CD4-positive, alpha-beta T cell (primary cell): ENCODE measurements at regions not wholly inside any gene's neighbourhood (a gene's known extent, or its start where the extent isn't known, plus 50 kb on each side); places are given as distances from the start of the nearest gene placed in this dataset.

Source experiments
- ATAC-seq: fragments of 200-7000 bp; cut with Tn5 transposase; one replicate; pipeline ENCODE4 v1.10.0; 2022; ENCODE audit warnings: mild to moderate bottlenecking; ENCODE audit not compliant: poor library complexity
- CTCF ChIA-PET: fragments of 350-600 bp; sonication (Branson Sonifier 250); formaldehyde crosslinking; loops from one replicate; lab custom pipeline; 2021; ENCODE audit warnings: antibody characterized with exemption, inconsistent platforms; lab: Charles Lee
- POLR2A ChIA-PET: fragments of 350-600 bp; sonication (Branson Sonifier 250); formaldehyde crosslinking; loops from one replicate; lab custom pipeline; 2021; ENCODE audit warnings: antibody characterized with exemption, inconsistent platforms; lab: Charles Lee
- DNase-seq, 14 experiments: peaks; one replicate each; pipeline ENCODE4 v3.0.0-alpha.2; 2013 to 2020; ENCODE audit warnings: mixed read lengths in 2 of 14
- H3K27ac ChIP-seq, 2 donors: one replicate each; pipeline versions ENCODE4 v1.5.1 to v1.7.0; 2013; ENCODE audit warnings: low read length in 2 of 2, low read depth in 1 of 2, mild to moderate bottlenecking in 1 of 2
- H3K27me3 ChIP-seq, 2 experiments: 1 replicate in 1 of 2; 2 replicates in 1 of 2; pipeline versions ENCODE4 v1.6.1 to v1.7.0; 2013; ENCODE audit warnings: low read length in 2 of 2, control low read depth in 1 of 2, mild to moderate bottlenecking in 1 of 2, moderate library complexity in 1 of 2; ENCODE audit not compliant: insufficient read depth in 2 of 2, control insufficient read depth in 1 of 2
- H3K36me3 ChIP-seq: one replicate; pipeline ENCODE4 v1.6.1; 2013; ENCODE audit warnings: low read length, control low read depth; ENCODE audit not compliant: insufficient read depth
- H3K4me1 ChIP-seq: one replicate; pipeline ENCODE4 v1.6.1; 2013; ENCODE audit warnings: low read length, control low read depth; ENCODE audit not compliant: insufficient read depth
- H3K4me3 ChIP-seq: one replicate; pipeline ENCODE4 v1.5.1; 2013; ENCODE audit warnings: mild to moderate bottlenecking, low read length, moderate library complexity
- H3K9me3 ChIP-seq, 2 experiments: 1 replicate in 1 of 2; 2 replicates in 1 of 2; pipeline versions ENCODE4 v1.6.1 to v1.7.0; 2013; ENCODE audit warnings: low read length in 2 of 2, mild to moderate bottlenecking in 2 of 2, control low read depth in 1 of 2, moderate library complexity in 1 of 2; ENCODE audit not compliant: control insufficient read depth in 1 of 2, insufficient read depth in 1 of 2
- H3K27ac Mint-ChIP-seq: one replicate; pipeline ENCODE4 v1.8.0; 2020; ENCODE audit warnings: mixed read lengths
- H3K27me3 Mint-ChIP-seq: one replicate; pipeline ENCODE4 v1.8.0; 2021; ENCODE audit warnings: mixed read lengths
- H3K36me3 Mint-ChIP-seq: one replicate; pipeline ENCODE4 v1.8.0; 2021; ENCODE audit warnings: low read depth, mixed read lengths
- H3K4me1 Mint-ChIP-seq: one replicate; pipeline ENCODE4 v1.8.0; 2021; ENCODE audit warnings: low read depth, mixed read lengths
- H3K4me3 Mint-ChIP-seq: one replicate; pipeline ENCODE4 v1.8.0; 2020; ENCODE audit warnings: mild to moderate bottlenecking, mixed read lengths
- H3K9me3 Mint-ChIP-seq: one replicate; pipeline ENCODE4 v1.8.0; 2020; ENCODE audit warnings: mixed read lengths
- intact Hi-C, 2 experiments: fragments of 100-400 bp; cut with DNase I in 1 of 2; cut with micrococcal nuclease in 1 of 2; formaldehyde crosslinking; loops; one replicate each; pipeline versions ENCODE4 v1.15.1 to v1.9.0; 2023 to 2025; cut with DNase I, micrococcal nuclease
- TF ChIP-seq, protein P1 (sequence below): fragments of 200-600 bp; IDR thresholded peaks from one replicate; pipeline ENCODE4 v1.8.0; 2022; ENCODE audit warnings: antibody characterized with exemption, mild to moderate bottlenecking

DNA sequence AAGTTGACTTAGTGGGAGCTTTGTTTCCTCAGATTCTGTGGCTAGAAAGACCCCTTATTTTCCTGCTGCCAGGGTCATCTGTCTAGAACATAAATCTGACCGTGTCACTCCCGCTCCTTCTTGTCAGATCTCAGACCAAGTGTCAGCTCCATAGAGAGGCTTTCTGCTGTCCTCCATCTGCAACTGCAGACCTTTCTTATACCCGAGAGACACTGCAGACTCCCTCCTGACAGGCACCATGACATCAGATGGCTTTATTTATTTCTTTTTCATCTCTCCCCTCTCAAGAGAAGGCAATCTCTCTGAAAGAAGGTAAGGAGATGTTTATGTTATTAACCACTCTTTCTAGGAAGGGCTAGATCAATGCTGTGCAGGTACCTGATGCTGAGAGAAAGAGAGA, 726.5 kb downstream of the UQCRFS1 start:
- DNase-seq = no peak
- ATAC-seq = no peak
- Mint-ChIP-seq H3K27ac (no peak overlapping the region), H3K4me1 (peaks cover 8% of the 10 kb centered on the region), H3K36me3 (no peaks in the 10 kb centered on the region), H3K4me3 (no peak overlapping the region), H3K9me3 (no peaks in the 10 kb centered on the region), H3K27me3 (no peaks in the 10 kb centered on the region)
- intact Hi-C loops = no loop called here
- CTCF ChIA-PET = no interaction called here
- H3K9me3 ChIP-seq = peaks cover 0 to 23% of the 10 kb centered on the region in 2 experiments
- H3K27ac ChIP-seq = no peak overlapping the region
- TF ChIP-seq, protein P1, sequence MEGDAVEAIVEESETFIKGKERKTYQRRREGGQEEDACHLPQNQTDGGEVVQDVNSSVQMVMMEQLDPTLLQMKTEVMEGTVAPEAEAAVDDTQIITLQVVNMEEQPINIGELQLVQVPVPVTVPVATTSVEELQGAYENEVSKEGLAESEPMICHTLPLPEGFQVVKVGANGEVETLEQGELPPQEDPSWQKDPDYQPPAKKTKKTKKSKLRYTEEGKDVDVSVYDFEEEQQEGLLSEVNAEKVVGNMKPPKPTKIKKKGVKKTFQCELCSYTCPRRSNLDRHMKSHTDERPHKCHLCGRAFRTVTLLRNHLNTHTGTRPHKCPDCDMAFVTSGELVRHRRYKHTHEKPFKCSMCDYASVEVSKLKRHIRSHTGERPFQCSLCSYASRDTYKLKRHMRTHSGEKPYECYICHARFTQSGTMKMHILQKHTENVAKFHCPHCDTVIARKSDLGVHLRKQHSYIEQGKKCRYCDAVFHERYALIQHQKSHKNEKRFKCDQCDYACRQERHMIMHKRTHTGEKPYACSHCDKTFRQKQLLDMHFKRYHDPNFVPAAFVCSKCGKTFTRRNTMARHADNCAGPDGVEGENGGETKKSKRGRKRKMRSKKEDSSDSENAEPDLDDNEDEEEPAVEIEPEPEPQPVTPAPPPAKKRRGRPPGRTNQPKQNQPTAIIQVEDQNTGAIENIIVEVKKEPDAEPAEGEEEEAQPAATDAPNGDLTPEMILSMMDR = no peak
- peaks cover 3% of the 10 kb centered on the region for H3K4me1 ChIP-seq
- POLR2A ChIA-PET = no interaction called here
- H3K36me3 ChIP-seq = no peaks in the 10 kb centered on the region
- no peak overlapping the region for H3K4me3 ChIP-seq
- no peaks in the 10 kb centered on the region for H3K27me3 ChIP-seq

DNA sequence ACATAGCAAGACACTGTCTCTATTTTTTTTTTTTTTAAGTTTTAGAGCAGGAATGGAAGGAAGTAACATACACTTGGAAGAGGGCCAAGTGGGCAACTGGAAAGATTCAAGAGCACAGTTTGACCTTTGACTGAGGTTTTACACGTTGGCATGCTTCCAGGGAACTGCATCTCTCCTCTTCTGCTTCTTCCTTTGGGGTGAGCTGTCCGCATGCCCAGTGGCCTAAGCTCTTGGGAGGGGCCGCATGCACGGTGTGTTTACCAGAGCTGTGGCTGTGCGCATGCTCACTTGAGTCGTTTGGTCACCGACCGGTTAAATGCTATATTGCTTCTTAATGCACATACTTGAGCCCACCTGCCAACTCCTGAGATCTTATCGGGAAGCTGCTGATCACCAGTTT, 727.7 kb downstream of the UQCRFS1 start:
- Histone ChIP-seq H3K27ac (no peak overlapping the region), H3K36me3 (no peaks in the 10 kb centered on the region), H3K9me3 (peaks cover 0 to 15% of the 10 kb centered on the region in 2 experiments), H3K4me3 (no peak overlapping the region), H3K27me3 (no peaks in the 10 kb centered on the region), H3K4me1 (peaks cover 3% of the 10 kb centered on the region)
- intact Hi-C loops = no loop called here
- CTCF ChIA-PET = no interaction called here
- no peak for DNase-seq
- no peaks in the 10 kb centered on the region for H3K36me3 Mint-ChIP-seq
- no peak overlapping the region for H3K4me3 Mint-ChIP-seq
- H3K4me1 Mint-ChIP-seq = peaks cover 13% of the 10 kb centered on the region
- no peak for ATAC-seq
- TF ChIP-seq, protein P1 = no peak
- H3K9me3 Mint-ChIP-seq = no peaks in the 10 kb centered on the region
- POLR2A ChIA-PET = no interaction called here
- no peak overlapping the region for H3K27ac Mint-ChIP-seq
- no peaks in the 10 kb centered on the region for H3K27me3 Mint-ChIP-seq

DNA sequence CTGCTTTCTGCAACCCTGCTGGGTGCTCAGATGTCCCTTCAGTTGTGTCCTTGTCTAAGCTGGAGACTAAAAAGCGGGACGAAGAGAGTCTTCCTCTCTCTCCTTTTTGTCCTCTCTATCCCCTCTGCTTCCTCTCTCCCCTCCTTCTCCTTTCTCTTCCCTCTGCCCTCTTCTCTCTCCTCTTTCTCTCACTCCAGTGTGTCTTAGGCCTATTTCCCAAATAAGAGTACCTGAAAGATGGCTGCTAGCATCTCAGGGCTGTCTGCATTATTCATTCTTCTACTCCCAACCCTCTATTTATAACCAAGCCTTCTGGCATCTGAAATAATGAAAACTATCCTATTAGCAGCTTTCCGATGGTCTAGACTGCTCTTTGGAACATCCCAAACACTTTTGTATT, 729.8 kb downstream of the UQCRFS1 start:
- Histone ChIP-seq H3K9me3 (peaks cover 0 to 4% of the 10 kb centered on the region in 2 experiments), H3K4me1 (peaks cover 3% of the 10 kb centered on the region), H3K36me3 (no peaks in the 10 kb centered on the region), H3K4me3 (no peak overlapping the region), H3K27ac (no peak overlapping the region), H3K27me3 (no peaks in the 10 kb centered on the region)
- no peaks in the 10 kb centered on the region for H3K36me3 Mint-ChIP-seq
- TF ChIP-seq, protein P1 = no peak
- DNase-seq (no peak), ATAC-seq (no peak)
- H3K27me3 Mint-ChIP-seq = no peaks in the 10 kb centered on the region
- ChIA-PET POLR2A (no interaction called here), CTCF (no interaction called here)
- peaks cover 13% of the 10 kb centered on the region for H3K4me1 Mint-ChIP-seq
- intact Hi-C loops = no loop called here
- H3K27ac Mint-ChIP-seq = no peak overlapping the region
- H3K9me3 Mint-ChIP-seq = no peaks in the 10 kb centered on the region
- H3K4me3 Mint-ChIP-seq = no peak overlapping the region
